Esophagus squamous epithelium (tissue), 4 donors: ENCODE measurements at regions not wholly inside any gene's neighbourhood (a gene's known extent, or its start where the extent isn't known, plus 50 kb on each side); places are given as distances from the start of the nearest gene placed in this dataset.

Source experiments
- CTCF ChIP-seq, 6 experiments: fragments of 450-650 bp in 4 of 6; fragments of 200-600 bp in 2 of 6; sonication (generic) in 2 of 6; IDR thresholded peaks; one replicate each; pipeline ENCODE4 v1.5.1; 2016 to 2019; ENCODE audit warnings: antibody characterized with exemption in 6 of 6, mild to moderate bottlenecking in 4 of 6, moderate library complexity in 4 of 6
- POLR2A ChIP-seq, 4 donors: fragments of 450-650 bp; IDR thresholded peaks; one replicate each; pipeline ENCODE4 v1.6.1; 2017; ENCODE audit warnings: antibody characterized with exemption in 4 of 4, mild to moderate bottlenecking in 4 of 4, moderate library complexity in 3 of 4

- TF ChIP-seq CTCF (IDR thresholded peaks at IDR 0.05) = no peak
- TF ChIP-seq POLR2A (IDR thresholded peaks at IDR 0.05) = no peak
Observed at GRCh38 chr2:84194181-84194580, 264.9 kb downstream of the SUCLG1 start.
